HG02885 (cell line): ENCODE measurements at regions not wholly inside any gene's neighbourhood (a gene's known extent, or its start where the extent isn't known, plus 50 kb on each side); places are given as distances from the start of the nearest gene placed in this dataset.
"Not testable (repeated sequence)": the region's sequence is repeated elsewhere in the genome, so short reads cannot be mapped to it uniquely, and the experiment has no call there.

ENCODE experiments used
- ATAC-seq: cut with Tn5 transposase; IDR thresholded peaks from one replicate; pipeline ENCODE4 v1.9.1; 2021; ENCODE audit warnings: mild to moderate bottlenecking; ENCODE audit not compliant: unreplicated experiment, poor library complexity

DNA sequence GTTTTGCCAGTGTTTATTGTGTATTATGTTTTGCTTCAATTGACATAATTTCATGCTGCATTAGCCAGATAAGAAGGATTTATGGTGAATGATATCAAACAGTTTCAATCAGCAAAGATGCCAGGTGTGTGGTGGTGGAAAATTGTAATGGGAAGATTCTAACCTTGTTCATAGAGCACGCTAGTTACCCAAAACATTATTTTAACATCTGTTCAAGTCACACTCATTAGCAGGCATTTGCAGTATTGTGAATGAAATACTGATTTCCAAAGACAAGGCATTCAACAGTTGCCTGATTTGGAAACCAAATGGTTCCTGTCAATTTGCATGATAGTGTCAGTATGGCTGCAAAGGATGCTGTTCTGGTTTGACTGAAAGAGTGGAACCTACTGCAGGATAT, 129.7 kb downstream of the EPC1 start:
- no peak for ATAC-seq

DNA sequence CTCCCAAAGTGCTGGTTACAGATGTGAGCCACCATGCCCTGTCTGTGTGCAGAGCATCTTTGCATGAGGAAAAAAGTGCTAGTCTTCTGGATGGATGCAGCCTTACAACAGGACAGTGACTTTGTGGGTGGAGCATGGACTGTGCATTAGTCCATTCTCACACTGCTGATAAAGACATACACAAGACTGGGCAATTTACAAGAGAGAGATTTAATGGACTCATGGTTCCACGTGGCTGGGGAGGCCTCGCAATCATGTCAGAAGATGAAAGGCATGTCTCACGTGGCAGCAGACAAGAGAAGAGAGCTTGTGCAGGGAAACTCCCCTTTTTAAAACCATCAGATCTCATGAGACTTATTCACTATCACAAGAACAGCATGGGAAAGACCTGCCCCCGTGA, 133.1 kb downstream of the EPC1 start:
- not testable (repeated sequence) for ATAC-seq

DNA sequence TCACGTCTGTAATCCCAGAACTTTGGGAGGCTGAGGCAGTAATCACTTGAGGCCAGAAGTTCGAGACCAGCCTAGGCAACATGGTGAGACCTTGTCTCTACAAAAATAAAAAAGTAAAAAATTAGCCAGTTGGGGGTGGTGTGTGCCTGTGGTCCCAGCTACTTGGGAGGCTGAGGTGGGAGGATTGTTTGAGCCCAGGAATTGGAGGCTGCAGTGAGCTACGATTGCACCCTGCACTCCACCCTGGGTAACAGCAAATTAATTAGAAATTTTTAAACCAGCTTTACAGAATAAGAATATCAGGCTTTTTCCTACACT, 136.0 kb downstream of the EPC1 start:
- no peak for ATAC-seq

DNA sequence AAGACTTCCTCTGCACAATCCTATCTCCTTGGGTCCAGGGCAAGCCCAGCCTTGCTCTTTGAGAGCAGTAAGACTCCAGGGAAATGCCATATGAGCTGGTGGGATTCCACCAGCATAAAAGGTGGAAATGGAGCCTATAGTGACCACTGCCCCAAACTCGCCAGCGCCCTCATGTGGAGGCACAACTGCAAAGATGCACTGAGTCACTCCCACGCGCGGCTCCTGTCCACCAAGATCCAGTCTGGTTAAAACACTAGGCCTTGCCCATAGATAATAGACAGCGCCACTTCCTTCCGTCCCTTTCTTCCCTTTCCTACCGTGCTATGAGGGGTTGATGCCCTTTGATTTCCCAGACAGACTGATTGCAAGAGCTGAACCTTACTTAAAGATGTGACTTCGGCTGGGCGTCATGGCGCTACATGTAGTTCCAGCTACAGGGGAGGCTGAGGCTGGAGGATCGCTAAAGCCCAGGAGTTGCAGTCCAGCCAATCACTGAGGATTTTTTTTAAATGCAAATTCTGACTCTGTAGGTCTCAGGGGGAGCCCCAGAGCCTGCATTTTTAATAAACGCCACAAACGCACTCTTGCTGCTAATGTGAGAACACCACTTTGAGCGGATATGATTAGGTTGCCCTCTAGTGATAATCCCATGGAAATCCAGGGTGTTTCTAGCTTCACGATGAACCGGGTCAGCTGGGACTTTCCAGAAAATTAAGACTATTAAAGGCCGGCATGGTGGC, 136.5 kb downstream of the EPC1 start:
- ATAC-seq: peak; percentile 56

DNA sequence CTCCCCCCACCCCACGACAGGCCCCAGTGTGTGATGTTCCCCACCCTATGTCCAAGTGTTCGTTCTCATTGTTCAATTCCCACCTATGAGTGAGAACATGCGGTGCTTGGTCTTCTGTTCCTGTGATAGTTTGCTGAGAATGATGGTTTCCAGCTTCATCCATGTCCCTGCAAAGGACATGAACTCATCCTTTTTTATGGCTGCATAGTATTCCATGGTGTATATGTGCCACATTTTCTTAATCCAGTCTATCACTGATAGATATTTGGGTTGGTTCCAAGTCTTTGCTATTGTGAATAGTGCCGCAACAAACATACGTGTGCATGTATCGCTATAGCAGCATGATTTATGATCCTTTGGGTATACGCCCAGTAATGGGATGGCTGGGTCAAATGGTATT, 139.0 kb downstream of the EPC1 start:
- not testable (repeated sequence) for ATAC-seq

DNA sequence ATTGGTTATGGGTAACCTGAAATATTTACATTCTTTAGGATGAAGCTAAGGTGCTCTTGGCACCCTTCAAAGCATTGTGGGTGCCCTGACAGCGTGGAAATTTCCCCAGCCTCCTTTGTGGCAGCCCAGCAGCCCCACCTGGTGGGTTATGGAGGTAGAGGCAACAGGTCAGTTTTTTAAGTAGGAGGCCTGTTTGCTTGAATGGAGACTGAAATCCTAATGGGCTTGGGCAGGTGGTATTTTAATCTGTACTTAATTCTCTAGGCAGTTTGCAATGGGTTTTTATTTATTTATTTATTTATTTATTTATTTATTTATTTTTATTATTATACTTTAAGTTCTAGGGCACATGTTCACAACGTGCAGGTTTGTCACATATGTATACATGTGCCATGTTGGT, 139.4 kb downstream of the EPC1 start:
- peak; percentile 74 for ATAC-seq

DNA sequence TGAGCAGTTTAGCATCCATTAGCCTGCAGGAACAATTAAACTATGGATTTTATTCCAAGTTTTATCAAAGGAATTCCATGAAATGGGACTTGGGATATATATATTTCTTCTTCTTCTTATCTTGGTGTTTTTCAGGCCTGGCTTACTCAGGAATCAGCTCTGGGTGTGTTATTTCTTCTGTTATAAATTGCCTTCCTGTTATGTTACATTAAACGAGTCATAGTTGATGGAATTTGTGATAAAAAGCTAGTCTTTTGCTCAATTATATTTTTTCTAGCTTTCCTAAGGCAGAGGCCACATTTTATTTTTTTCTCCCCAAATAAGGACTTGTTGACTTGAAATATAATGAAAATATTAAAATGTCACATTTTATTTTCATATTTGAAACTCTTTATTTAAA, 141.3 kb downstream of the EPC1 start:
- ATAC-seq: no peak

DNA sequence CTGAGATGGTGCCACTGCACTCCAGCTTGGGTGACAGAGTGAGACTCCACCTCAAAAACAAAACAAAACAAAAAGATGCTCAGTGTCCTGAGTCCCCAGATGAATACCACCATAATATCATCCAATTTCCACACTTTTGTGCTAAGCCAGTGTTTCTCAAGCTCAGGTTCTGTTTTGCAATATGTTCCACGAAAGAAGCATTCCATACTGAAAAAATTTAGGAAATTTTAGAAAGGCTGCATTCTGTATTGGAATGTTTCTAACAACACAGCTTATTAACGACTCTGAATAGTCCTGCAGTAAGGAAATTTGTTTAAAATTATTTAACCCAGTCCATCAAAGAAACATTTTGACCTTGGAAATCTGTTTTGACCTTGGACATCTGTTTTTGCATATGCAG, 142.4 kb downstream of the EPC1 start:
- no peak for ATAC-seq

DNA sequence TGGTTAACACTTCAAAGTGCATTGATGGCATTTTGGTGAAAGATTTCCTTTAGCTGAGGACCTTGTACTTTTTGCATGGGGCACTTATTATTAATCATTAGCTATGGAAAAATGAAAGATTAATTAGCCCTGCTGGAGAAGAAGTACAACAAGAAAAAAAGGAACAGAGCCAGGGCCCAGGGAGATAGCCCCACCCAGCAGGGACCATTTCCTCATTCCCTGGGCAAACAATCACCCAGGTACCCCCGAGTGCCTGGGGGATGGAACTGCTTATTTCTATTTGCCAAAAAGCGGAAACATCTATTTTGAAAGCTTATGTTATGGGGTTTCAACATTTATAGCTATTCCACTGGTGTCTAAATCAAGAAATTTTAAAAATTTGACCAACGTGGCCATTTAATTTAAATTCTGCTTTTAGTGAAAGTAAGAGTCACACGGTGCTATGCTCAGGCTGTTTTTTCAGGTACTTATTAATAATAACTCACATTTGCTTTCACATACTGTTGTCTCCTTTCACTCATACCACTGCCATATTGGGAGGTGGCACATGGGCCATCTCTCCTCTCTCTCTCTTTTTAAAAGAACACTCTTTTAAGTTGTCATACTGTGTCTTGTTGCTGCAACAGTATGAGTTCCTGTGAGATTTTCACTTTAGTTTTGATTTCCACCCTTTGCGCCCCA, 143.6 kb upstream of the KIF5B start:
- ATAC-seq: no peak

DNA sequence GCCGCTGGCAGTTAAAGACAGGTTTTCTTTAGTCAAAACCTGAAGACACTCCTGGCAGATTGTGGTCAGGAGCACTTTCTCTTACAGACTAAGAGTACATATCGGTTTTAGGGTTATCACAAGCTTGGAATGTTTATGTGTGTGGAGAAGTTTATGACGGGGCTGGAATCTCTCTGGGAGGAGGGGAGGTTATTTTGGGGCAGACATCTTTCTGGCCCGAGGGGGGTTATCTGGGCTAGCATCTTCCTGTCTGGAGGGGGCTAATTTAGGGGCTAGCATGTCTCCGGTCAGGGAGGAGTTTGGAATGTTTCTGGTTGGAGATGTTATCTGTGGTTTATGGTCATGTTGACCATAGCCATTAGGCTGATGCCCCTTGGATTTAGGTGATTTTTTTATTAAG, 141.2 kb upstream of the KIF5B start:
- ATAC-seq: no peak

DNA sequence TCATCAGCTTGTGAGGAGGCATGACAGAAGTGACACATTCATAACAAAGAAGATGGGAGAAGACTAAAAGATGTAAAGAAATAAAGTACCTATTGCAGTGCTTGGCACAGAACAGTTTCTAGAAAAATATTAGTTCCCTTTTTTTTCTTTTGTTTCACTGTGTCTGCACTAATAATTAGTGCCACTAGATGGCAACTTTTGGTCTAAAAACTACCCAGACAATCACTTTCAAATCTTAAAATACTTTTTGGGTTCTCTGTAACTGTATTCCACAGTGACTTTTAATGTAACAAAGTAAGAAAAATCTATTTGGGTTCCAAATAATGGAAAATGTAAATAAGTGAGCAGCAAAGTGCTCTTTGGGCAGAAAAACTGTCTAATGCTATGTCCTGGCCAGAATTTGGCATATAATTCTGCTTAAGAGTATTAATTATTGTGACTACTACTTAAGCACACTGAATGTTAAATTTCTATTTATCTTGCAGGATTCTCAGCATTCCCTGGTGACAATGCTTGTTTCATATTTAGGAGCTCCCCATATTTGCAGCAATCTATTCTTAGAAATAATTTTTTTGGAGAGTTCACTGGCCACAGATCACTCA, 134.8 kb upstream of the KIF5B start:
- peak; percentile 69 for ATAC-seq

DNA sequence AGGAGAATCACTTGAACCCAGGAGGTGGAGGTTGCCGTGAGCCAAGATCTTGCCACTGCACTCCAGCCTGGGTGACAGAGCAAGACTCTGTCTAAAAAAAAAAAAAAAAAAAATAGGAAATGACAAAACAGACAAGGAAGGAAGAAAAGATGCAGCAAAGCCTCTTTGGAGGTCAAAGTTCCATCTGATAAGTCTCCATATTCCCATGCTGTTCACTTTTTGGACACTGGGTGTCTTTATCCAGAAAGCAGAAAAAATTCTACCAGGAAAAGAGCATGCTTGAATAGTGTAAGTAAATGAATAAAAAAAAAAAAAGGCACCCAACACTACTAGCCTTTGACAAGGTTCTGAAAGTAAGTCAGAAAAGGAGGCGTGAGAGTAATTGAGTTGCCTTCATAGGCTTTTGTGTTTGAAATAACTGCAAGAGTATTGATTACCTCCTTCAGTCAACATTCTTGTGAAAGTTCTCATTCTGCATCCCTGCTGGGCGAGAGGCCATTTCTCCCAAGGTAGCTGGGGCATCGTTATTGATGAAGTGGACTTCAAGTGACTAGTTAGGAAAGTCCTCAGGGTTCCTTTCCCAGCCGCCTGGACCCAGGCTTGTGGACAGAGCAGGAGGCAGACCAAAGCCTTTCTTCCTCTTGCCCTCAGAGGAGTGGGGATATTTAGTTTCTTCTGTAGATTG, 133.3 kb upstream of the KIF5B start:
- ATAC-seq: no peak

DNA sequence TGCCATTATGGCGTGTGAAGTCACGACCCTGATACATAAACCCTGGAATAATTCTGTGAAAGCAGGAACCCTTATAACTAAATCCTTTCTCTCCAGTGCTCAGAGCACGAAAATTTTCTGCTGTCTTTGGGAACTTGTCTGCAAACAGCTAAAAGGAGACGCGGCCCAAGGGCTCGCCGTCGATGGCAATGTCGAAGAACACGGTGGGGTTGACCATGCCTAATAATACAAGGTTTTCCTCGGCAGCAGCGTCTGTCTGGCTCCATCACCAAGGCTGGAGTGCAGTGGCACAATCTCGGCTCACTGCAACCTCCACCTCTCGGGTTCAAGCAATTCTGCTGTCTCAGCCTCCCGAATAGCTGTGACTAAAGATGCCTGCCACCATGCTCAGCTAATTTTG, 132.4 kb upstream of the KIF5B start:
- not testable (repeated sequence) for ATAC-seq

DNA sequence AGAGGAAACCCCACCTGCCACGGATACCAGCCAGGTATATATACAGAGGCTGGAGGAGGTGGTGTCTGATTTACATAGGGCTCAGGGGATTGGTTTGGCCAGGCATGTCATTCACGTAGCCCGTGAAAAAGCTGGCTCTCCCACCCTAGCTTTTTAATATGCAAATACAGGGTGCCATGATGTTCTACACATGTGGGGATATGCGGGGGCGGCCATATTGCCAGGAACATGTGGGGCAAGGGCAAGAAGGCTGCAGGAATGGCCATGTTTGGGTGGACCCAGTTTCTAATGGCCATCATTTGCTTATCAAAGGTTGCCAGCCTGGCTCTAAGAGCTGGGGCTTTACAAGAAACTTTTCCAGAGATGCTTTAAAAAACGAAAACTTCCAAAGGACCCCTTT, 131.5 kb upstream of the KIF5B start:
- no peak for ATAC-seq

DNA sequence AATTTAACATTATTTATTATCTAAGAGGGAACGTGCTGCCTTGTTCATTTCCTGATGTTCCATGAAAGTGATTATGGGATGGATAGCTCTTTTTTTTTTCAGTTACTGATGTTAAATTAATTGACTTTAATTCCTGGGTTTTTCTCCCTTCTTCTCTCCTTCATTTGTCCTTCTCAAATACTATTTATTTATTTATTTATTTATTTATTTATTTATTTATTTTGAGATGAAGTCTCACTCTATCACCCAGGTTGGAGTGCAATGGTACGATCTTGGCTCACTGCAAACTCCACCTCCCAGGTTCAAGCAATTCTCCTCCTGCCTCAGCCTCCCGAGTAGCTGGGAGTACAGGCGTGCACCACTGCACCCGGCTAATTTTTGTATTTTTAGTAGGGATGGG, 127.4 kb upstream of the KIF5B start:
- not testable (repeated sequence) for ATAC-seq

DNA sequence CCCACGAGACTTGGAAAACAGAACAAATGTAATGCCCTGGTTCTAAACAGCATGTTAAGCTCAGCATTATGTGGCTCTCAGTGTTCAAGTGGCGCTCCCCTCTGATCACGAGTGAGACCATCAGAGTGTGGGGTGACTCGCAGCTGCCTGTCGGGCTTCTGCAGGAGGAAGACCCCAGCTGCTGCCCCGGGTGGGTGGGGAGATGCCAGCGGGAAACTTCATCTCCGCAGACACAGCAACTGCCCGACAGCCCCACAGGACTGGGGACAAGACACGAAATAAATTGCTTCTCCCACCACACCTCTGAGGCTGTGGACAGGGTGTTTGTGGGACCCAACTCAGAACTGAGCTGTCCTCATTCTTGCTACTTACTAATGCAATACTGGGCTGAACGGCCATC, 126.3 kb upstream of the KIF5B start:
- ATAC-seq: no peak

DNA sequence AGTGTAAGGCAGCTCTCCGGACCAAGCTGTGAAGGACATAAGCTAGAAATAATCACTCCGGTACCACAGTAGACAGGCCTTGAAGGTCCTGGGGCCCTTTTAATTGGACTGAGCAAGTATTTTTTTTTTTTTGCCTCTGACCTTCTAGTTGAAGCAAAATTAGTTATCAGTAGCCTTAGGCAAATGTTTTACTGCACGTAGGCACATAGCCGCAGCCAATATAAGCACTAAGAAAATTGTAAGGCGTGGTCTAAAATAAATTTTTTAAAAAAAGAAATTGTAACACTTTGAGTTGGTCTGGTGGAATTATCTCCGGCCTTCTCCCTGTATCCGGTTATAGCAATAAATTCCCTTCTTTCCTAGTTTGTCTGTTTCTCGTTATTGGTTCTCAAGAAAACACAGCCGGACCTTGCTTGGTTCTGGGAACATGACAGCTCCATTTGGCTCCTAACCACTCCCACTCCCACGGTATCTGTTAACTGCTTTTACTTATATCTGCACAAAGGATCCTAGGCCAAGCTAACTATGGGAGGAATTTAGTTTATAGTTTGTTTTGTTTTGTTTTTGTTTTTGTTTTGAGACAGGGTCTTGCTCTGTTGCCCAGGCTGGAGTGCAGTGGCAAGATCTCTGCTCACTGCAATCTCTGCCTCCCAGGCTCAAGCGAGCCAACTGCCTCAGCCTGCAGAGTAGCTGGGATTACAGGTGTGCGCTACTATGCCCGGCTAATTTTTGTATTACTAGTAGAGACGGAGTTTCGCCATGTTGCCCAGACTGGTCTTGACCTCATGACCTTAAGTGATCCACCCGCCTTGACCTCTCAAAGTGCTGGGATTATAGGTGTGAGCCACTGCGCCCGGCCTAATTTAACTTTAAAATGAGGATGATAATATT, 124.4 kb upstream of the KIF5B start:
- no peak for ATAC-seq

DNA sequence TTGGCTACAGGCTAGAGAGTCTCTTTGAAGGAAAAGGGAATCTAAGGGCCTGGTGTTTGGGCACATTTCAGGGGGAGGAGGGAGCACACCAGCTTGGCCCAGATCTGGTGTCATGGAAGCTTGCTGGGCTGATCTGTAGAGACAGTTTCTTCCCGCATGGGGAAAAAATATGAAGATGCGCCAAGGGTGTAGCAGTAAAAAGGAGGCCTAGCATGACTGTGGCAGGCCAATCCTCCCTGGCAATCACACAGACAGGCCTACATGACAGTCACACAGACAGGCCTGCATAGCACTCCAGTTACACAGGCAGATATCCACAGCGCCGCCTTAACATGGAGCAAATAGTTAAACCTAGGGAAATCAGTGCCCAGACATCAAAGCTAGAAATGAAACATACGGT, 123.6 kb upstream of the KIF5B start:
- ATAC-seq: no peak

DNA sequence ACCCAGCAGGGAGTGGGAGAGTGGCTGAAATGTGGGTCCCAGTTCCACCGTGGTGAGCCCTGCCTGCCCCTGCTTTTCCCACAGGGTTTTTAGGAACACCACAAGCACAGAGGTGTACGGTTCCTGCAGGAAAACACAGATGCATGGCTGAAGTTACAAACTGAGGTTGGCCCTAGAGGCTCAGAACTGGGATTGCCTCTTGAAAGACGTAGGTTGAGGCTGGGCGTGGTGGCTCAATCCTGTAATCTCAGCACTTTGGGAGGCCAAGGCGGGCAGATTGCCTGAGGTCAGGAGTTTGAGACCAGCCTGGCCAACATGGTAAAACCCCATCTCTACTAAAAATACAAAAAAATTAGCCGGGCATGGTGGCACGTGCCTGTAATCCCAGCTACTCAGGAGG, 121.4 kb upstream of the KIF5B start:
- not testable (repeated sequence) for ATAC-seq

DNA sequence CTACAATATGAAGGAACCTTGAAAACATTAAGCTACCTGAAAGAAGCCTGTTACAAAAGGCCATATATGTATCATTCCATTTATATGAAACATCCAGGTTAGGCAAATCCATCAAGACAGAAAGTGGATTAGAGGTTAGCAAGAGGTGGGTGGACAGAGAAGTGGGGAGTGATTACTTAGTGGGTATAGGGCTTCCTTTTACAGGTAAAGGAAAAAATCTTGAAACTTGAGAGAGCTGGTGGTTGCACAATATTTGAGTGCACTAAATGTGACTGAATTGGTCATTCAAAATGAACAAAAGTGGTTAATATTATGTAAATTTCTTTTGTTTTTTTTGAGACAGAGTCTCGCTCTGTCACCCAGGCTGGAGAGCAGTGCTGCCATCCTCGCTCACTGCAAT, 119.4 kb upstream of the KIF5B start:
- ATAC-seq: no peak
